ENCODE measurements at regions not wholly inside any gene's neighbourhood (a gene's known extent, or its start where the extent isn't known, plus 50 kb on each side); places are given as distances from the start of the nearest gene placed in this dataset.
"Not testable (repeated sequence)": the region's sequence is repeated elsewhere in the genome, so short reads cannot be mapped to it uniquely, and the experiment has no call there.

DNA sequence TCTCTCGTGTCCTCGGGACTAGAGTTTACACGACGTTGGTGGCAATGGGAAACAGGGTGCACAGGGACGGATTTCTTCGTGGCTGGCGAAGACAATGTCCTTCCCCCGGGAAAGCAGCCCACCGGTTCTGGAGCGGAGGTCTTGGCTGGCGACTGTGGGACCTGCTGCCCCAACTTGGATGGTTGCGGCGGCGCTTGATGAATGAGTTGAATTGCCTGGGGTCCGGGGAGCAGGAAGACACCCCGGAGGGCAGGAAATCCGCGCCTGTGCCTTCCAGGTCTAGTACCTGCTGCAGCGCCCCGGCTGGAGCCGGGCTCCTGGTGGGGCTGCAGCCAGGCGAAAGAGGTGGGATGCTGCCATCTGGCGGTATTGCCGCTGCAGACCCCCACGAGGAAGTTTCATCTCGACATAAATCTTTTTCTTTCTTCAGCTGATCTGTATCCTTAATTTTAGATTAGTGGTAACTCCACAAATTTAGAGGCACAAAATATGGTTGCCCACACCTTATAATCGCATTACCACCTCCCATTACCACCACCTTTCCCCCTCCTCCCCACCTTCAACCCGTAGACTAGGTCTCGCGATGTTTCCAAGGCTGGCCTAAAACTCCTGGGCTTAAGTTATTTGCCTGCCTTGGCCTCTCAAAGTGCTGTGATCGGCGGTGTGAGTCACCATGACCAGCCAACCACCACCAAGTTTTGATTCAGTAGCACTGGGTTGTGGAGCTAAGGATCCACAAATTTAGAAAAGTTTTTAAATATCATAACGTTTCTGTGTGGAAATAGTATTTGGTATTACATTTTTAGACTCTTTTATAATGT is 1929.7 kb upstream of the DEFB115 start:
- TF ChIP-seq, protein P1, sequence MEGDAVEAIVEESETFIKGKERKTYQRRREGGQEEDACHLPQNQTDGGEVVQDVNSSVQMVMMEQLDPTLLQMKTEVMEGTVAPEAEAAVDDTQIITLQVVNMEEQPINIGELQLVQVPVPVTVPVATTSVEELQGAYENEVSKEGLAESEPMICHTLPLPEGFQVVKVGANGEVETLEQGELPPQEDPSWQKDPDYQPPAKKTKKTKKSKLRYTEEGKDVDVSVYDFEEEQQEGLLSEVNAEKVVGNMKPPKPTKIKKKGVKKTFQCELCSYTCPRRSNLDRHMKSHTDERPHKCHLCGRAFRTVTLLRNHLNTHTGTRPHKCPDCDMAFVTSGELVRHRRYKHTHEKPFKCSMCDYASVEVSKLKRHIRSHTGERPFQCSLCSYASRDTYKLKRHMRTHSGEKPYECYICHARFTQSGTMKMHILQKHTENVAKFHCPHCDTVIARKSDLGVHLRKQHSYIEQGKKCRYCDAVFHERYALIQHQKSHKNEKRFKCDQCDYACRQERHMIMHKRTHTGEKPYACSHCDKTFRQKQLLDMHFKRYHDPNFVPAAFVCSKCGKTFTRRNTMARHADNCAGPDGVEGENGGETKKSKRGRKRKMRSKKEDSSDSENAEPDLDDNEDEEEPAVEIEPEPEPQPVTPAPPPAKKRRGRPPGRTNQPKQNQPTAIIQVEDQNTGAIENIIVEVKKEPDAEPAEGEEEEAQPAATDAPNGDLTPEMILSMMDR (conservative IDR thresholded peaks at IDR 0.05) = peak; percentile 49
- H3K27ac ChIP-seq = not testable (repeated sequence)

GRCh38 chr20:29330429-29331115 is 1926.9 kb upstream of the DEFB115 start:
- H3K27ac ChIP-seq = not testable (repeated sequence)

DNA sequence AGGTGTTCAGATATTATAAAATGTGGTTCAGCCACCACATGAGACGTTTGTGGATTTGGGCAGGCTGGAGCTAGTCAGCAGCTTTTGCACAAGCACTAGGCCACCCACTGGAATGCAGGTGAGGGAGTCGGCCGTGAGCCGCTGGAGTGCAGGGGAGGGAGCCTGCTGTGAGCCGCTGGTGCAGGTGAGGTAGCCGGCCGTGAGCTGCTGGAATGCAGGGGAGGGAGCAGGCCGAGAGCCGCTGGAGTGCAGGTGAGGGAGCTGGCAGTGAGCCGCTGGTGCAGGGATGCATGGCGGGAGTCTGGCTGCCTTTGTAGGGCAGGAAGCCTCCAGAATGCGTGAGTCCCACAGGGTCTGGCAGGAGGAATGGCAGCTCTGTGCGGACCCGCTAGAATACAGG is 1907.6 kb upstream of the DEFB115 start:
- TF ChIP-seq, protein P1 (conservative IDR thresholded peaks at IDR 0.05) = no peak
- no peak overlapping the region for H3K27ac ChIP-seq

GRCh38 chr20:29375937-29376336 is 1881.5 kb upstream of the DEFB115 start:
- not testable (repeated sequence) for H3K27ac ChIP-seq

DNA sequence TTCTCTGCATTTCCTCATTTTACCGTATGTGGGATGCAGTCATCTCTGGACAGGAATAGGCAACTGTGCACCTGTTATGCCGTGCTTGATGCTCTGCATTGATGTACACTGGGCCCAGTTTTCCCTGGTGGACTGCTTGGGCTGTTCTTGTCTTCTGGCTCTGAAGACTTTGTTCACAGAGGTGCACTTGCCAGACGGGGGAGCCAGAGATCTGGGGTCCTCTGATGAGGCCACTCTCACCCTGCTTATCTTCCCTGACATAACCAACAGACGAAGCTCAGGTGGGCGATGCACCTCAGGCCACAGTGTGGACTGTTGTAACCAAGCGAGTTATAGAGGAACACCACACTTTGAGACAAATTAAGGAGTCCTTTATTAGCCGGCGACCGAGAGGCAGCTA is 1864.6 kb upstream of the DEFB115 start:
- H3K27ac ChIP-seq = not testable (repeated sequence)

GRCh38 chr20:29408034-29408695 is 1849.3 kb upstream of the DEFB115 start:
- TF ChIP-seq, protein P1 (conservative IDR thresholded peaks at IDR 0.05) = no peak
- no peak overlapping the region for H3K27ac ChIP-seq

DNA sequence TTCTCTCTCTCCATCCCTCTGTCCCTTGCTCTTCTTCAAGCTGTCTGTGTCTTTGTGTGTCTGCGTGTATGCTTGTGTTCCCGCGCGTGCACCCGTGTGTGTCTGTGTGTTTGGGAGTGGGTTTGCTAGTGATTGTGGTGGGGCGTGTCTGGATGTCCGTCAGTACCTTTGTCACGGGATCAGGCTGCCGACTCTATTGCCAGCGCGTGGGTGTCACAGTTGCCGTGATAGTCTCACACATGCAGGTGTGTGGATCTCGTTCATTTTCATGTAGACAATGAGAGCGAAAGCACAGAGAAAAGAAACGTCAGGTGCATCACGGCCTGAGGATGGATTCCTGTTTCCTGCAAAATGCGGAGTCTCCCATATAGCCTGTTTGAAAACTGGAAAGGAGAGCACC is 1848.8 kb upstream of the DEFB115 start:
- not testable (repeated sequence) for H3K27ac ChIP-seq

DNA sequence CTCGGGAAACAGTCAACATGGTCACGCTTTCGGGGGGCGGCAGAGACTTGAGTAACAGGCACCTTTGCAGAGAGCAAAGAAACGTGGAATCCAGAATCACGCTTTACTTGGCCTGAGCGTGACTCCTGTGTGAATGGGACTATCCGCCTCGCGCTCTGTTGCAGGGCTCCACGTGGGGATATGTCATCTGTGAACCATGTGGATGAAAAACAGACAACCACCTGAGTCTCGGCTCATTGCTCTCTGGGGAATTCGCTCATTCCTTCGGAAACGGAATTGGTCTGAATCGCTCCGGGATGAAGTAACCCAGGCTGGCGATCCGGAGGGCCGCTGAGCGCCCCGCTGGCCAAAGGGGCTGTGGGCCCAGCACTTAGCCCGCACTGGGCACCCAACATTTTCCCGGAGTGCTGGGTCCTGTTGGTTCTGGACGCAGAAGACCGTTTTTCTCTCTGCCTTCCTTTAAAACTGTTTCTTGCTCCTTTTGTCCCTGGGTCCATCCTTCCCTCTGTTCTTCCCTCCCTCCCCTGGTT is 1848.2 kb upstream of the DEFB115 start:
- H3K27ac ChIP-seq = not testable (repeated sequence)

DNA sequence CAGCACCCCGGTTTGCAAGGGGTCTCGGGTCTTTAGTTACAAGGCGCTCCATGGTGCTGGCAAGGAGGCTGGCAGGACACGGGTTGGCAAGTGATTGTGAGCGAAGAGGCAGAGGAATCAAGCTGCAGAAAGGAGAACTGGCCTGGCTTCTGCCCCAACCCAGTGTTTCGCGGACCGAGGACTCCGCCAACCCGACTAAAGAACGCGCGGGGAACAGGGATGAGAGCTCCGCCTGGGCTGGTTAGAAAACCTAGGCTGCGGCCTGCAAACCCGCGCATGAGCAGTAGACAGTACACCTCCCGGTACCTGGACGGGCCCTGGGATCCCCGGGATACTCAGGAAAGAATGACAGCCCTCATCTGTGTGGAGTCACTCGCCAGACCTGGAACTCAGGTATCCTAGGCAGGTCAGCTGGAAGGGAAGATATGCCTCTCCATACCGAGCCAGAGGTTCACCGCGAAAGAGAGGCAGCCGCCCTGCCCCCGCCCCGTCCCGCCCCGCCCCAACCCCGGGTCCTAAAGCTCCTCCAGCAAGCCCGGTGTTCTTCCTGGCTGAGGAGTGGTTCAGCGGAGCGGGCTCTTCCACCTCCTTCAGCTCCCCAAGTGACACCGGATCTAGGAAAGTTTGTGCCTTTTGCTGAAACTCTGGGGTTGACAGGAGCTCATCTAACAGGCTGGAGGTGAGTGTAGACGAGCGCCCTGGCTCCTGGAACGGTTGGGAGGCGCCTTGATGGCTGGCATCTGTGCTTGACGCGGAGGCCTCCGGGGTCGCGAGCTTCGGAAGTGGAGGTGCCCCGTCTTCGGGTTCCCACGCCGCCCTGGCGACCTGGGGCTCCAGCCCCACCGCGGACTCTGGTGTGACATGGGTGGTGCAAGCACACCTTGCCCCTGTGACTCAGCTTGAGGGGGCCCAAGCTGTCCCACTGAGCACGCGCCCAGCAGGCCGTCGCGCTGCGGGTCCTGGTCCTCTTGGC is 1847.3 kb upstream of the DEFB115 start:
- TF ChIP-seq, protein P1 (conservative IDR thresholded peaks at IDR 0.05) = no peak
- no peak overlapping the region for H3K27ac ChIP-seq

Measured in VCaP (cell line).